ENCODE measurements at regions not wholly inside any gene's neighbourhood (a gene's known extent, or its start where the extent isn't known, plus 50 kb on each side); places are given as distances from the start of the nearest gene placed in this dataset.

DNA sequence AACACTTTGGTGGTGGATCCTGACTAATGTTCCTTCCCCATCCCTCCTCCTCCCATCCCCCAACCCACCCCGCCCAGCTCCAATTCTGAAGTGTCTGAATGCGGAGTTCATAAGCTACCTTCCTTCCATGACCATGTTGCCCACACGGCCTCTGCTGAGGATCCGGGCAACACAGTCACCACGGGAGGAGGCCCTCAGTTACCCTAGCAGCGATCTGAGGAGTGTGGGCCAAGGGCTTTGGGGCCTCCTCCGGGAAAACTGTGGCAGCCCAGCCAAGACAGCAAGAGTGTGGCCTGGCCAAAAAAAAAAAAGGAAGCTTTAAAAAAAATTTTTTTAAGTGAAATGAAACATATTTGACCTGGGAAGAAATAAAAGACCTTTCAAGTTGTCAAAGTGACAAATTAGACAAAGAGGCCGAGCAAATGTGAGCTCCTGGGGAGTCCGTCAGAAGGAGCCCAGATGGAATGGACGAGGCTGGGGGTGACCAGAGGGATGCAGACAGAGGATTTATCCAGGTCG lies 169.0 kb upstream of the PKDCC start:
- Histone ChIP-seq H3K27me3 (ENCODE audit: control insufficient read depth, insufficient read depth, low read length) (no peaks in the 10 kb centered on the region), H3K4me1 (ENCODE audit: control insufficient read depth, insufficient read depth, low read length) (peaks cover 21% of the 10 kb centered on the region), H3K9me3 (ENCODE audit: control insufficient read depth, insufficient read depth, low read length) (no peaks in the 10 kb centered on the region), H3K27ac (ENCODE audit: low read depth, low read length) (peak overlapping the region; percentile 33), H3K4me3 (ENCODE audit: low read depth, low read length) (no peak overlapping the region), H3K36me3 (ENCODE audit: control insufficient read depth, insufficient read depth, low read length) (no peaks in the 10 kb centered on the region)
- WGBS (ENCODE audit: insufficient coverage) = 46% methylated on average over 8 of the region's 11 CpGs
- peak in 1 of 6 donors; percentile 31 for DNase-seq (ENCODE audit: low read depth in 4 of 6, low spot score in 6 of 6)

DNA sequence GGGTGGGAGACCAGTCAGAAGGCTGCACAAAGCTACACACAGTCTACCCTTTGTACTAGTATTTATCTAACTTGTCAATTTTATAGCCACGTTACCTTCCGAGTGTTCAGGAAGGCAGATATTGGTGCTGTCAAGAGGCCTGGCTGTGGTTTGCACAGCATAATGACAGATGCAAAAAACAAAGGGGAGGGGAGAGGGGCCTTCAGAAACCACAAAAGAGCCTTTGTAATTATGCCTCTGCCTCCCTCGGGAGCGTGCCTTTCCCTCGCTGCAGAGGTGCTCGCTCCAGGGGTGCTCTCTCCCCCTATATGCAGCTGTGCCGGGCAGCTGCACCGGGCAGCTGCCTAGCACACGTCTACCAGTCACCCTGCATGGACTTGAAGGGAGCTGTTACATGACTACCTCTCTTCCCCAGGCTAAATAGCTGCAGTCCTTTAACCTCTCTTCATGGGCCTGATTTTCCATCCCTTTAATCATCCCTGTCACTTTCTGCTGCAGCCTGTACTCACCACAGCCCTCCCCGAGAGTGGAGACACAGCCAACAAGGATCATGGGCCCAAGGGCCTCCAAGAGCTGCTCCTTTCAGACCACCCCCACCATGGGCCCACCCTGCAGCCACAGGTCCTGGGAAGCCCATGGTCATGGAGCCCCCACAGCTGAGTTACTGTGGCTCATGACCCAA lies 168.4 kb upstream of the PKDCC start:
- WGBS (ENCODE audit: insufficient coverage) = 4% methylated on average over 7 of the region's 10 CpGs
- H3K36me3 ChIP-seq (ENCODE audit: control insufficient read depth, insufficient read depth, low read length) = no peaks in the 10 kb centered on the region
- no peaks in the 10 kb centered on the region for H3K27me3 ChIP-seq (ENCODE audit: control insufficient read depth, insufficient read depth, low read length)
- H3K4me1 ChIP-seq (ENCODE audit: control insufficient read depth, insufficient read depth, low read length) = peaks cover 21% of the 10 kb centered on the region
- H3K4me3 ChIP-seq (ENCODE audit: low read depth, low read length) = no peak overlapping the region
- DNase-seq (ENCODE audit: low read depth in 4 of 6, low spot score in 6 of 6) = peak in 2 of 6 donors; percentile 46 to 51
- H3K27ac ChIP-seq (ENCODE audit: low read depth, low read length) = peak overlapping the region; percentile 33
- H3K9me3 ChIP-seq (ENCODE audit: control insufficient read depth, insufficient read depth, low read length) = no peaks in the 10 kb centered on the region

DNA sequence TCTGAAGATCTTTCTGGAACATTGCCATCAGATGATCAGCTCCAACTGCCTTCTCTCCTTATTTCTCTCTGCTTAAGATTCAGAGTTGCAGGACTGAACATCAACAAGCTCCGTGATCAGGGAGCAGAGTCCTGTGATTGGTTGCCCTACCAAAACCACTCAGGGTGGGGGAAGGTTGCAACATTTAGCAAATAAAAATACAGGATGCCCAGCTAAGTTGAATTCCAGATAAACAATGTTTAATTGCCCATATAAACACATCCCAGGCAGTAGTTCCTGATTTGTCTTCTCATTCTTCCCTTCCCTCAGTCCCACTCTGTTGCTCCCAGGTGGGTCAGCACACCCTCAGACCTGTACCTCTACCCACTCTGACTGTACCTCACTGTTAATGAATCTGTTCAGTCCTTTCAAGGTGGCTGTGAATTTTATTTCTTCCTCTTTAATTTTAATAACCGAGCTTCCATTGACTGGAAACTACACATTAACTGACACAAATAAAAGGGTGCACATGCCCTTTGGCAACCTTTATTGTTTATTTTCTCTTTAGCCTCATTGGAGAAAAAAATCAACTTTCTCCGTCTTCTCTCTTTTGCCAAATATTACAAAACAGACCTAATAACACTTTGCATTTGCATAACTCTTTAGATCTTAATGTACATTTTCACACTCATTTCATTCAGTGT lies 167.1 kb upstream of the PKDCC start:
- H3K9me3 ChIP-seq (ENCODE audit: control insufficient read depth, insufficient read depth, low read length) = no peaks in the 10 kb centered on the region
- peaks cover 21% of the 10 kb centered on the region for H3K4me1 ChIP-seq (ENCODE audit: control insufficient read depth, insufficient read depth, low read length)
- WGBS (ENCODE audit: insufficient coverage) = 92% methylated on average over 2 of the region's 3 CpGs
- no peak overlapping the region for H3K27ac ChIP-seq (ENCODE audit: low read depth, low read length)
- H3K4me3 ChIP-seq (ENCODE audit: low read depth, low read length) = no peak overlapping the region
- H3K27me3 ChIP-seq (ENCODE audit: control insufficient read depth, insufficient read depth, low read length) = no peaks in the 10 kb centered on the region
- DNase-seq (ENCODE audit: low read depth in 4 of 6, low spot score in 6 of 6) = no peak
- H3K36me3 ChIP-seq (ENCODE audit: control insufficient read depth, insufficient read depth, low read length) = no peaks in the 10 kb centered on the region

DNA sequence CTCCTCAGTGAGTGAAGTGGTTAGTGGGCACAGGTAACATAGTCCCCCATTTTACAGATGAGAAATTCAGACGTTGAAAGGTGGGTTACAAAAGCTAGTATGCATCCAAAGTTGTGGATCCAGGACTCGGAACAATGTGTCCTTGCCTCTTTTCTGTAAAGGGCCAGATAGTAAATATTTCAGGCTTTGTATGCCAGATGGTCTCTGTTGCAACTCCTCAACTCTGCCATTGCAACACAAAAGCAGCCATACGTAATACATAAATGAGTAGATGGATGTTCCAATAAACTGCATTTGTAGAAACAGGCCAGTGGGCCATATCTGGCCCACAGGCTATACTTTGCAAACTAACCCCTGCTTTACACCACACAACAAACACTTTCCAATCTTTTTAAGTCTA lies 166.6 kb upstream of the PKDCC start:
- DNase-seq (ENCODE audit: low read depth in 4 of 6, low spot score in 6 of 6) = no peak
- WGBS (ENCODE audit: insufficient coverage) = 100% methylated on average over 1 of the region's 3 CpGs
- no peak overlapping the region for H3K27ac ChIP-seq (ENCODE audit: low read depth, low read length)

DNA sequence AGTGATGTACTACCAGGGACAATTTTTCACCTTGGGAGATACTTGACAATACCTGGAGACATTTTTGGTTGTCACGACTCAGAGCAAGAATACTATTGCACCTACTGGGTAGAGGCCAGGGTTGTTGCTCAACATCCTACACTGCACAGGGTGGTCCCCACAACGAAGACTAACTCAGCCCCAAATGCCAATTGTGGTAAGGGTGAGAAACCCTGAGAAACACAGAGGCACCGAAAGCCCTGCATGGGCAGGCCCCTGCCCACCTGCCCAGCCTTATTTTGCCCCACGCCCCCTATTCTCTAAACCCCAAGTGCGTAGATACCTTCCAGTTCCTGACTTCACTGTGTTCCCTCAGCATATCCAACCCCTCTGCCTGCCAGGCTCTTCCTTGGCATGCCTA lies 163.1 kb upstream of the PKDCC start:
- no peak overlapping the region for H3K27ac ChIP-seq (ENCODE audit: low read depth, low read length)
- H3K27me3 ChIP-seq (ENCODE audit: control insufficient read depth, insufficient read depth, low read length) = no peaks in the 10 kb centered on the region
- H3K9me3 ChIP-seq (ENCODE audit: control insufficient read depth, insufficient read depth, low read length) = no peaks in the 10 kb centered on the region
- 94% methylated on average over 5 of the region's 5 CpGs for WGBS (ENCODE audit: insufficient coverage)
- no peak overlapping the region for H3K4me3 ChIP-seq (ENCODE audit: low read depth, low read length)
- no peaks in the 10 kb centered on the region for H3K36me3 ChIP-seq (ENCODE audit: control insufficient read depth, insufficient read depth, low read length)
- H3K4me1 ChIP-seq (ENCODE audit: control insufficient read depth, insufficient read depth, low read length) = peaks cover 3% of the 10 kb centered on the region
- DNase-seq (ENCODE audit: low read depth in 4 of 6, low spot score in 6 of 6) = no peak

More for the DNA sequence above, 166.6 kb upstream of the PKDCC start:
- Histone ChIP-seq H3K4me1 (ENCODE audit: control insufficient read depth, insufficient read depth, low read length) (peaks cover 21% of the 10 kb centered on the region), H3K9me3 (ENCODE audit: control insufficient read depth, insufficient read depth, low read length) (no peaks in the 10 kb centered on the region), H3K4me3 (ENCODE audit: low read depth, low read length) (no peak overlapping the region), H3K27me3 (ENCODE audit: control insufficient read depth, insufficient read depth, low read length) (no peaks in the 10 kb centered on the region), H3K36me3 (ENCODE audit: control insufficient read depth, insufficient read depth, low read length) (no peaks in the 10 kb centered on the region)

DNA sequence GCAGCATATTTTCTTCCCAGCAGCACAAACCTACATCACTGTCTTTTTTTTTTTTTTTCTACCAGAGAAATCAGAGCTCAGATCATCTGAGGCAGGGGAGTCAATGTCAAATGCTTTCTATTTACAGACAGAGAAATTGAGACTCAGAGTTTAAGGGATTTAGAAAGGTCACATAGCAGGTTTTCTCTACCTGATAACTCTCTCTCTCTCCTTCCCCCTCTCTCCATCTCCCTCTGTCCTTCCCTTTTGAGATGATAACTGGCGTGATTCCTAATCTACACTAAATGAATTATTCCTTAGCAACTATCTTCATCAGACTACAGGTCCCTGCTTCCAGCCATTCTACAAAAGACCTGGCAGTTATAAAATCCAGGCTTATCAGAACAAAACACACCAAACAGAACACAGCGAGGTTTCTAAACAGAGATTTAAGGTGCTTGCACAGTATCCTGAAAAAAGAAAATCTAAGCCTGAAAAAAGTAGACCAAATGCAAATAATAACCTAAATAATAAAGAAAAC lies 161.6 kb upstream of the PKDCC start:
- no peak overlapping the region for H3K4me3 ChIP-seq (ENCODE audit: low read depth, low read length)
- H3K9me3 ChIP-seq (ENCODE audit: control insufficient read depth, insufficient read depth, low read length) = no peaks in the 10 kb centered on the region
- no peak overlapping the region for H3K27ac ChIP-seq (ENCODE audit: low read depth, low read length)
- no peaks in the 10 kb centered on the region for H3K4me1 ChIP-seq (ENCODE audit: control insufficient read depth, insufficient read depth, low read length)
- H3K36me3 ChIP-seq (ENCODE audit: control insufficient read depth, insufficient read depth, low read length) = no peaks in the 10 kb centered on the region
- WGBS (ENCODE audit: insufficient coverage) = 57% methylated on average over 1 of the region's 2 CpGs
- H3K27me3 ChIP-seq (ENCODE audit: control insufficient read depth, insufficient read depth, low read length) = no peaks in the 10 kb centered on the region
- no peak for DNase-seq (ENCODE audit: low read depth in 4 of 6, low spot score in 6 of 6)

DNA sequence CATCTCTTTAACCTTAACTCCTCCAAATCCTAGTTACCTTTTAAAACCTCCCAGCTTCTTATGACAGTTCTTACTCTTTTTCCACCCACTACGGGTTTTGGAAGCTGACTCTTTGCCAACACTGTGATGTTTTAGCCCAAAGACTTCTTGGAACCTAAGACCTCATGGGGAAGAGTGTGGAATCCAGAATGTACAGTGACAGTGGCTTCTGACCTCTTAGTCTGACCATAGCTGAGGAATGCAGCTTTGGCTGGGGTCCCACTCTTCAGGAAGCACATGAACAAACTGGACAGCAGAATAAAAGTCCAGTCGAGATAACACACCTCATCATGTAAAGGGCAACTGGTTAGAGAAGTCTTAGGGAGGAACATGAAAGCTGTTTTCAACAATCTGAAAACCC lies 161.1 kb upstream of the PKDCC start:
- Histone ChIP-seq H3K27ac (ENCODE audit: low read depth, low read length) (no peak overlapping the region), H3K27me3 (ENCODE audit: control insufficient read depth, insufficient read depth, low read length) (no peaks in the 10 kb centered on the region), H3K9me3 (ENCODE audit: control insufficient read depth, insufficient read depth, low read length) (no peaks in the 10 kb centered on the region), H3K4me1 (ENCODE audit: control insufficient read depth, insufficient read depth, low read length) (no peaks in the 10 kb centered on the region), H3K36me3 (ENCODE audit: control insufficient read depth, insufficient read depth, low read length) (no peaks in the 10 kb centered on the region), H3K4me3 (ENCODE audit: low read depth, low read length) (no peak overlapping the region)
- WGBS (ENCODE audit: insufficient coverage) = no CpG with 5 or more reads among the region's 2 CpGs
- no peak for DNase-seq (ENCODE audit: low read depth in 4 of 6, low spot score in 6 of 6)

DNA sequence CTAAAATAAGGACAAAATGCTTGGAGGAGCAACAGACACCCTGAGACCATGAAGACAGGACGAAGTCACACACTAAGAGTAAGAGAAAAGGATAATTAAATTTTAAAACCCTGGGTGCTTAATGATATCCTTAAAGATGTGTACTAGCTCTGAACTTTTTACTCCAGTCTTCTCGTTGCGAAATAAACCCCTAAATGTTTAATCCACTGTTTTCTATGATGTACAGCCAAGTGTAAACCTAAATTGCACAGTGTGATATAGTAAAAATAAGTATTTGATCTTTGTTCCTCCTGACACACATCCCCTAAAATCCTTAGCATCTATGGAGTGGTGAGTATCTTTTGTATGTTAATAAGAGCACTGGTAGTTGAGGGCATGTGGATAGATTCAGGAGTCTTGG lies 157.5 kb upstream of the PKDCC start:
- no peaks in the 10 kb centered on the region for H3K36me3 ChIP-seq (ENCODE audit: control insufficient read depth, insufficient read depth, low read length)
- no CpG with 5 or more reads among the region's 3 CpGs for WGBS (ENCODE audit: insufficient coverage)
- H3K4me1 ChIP-seq (ENCODE audit: control insufficient read depth, insufficient read depth, low read length) = no peaks in the 10 kb centered on the region
- no peak for DNase-seq (ENCODE audit: low read depth in 4 of 6, low spot score in 6 of 6)
- H3K27ac ChIP-seq (ENCODE audit: low read depth, low read length) = no peak overlapping the region
- no peaks in the 10 kb centered on the region for H3K9me3 ChIP-seq (ENCODE audit: control insufficient read depth, insufficient read depth, low read length)
- H3K4me3 ChIP-seq (ENCODE audit: low read depth, low read length) = no peak overlapping the region
- H3K27me3 ChIP-seq (ENCODE audit: control insufficient read depth, insufficient read depth, low read length) = no peaks in the 10 kb centered on the region

DNA sequence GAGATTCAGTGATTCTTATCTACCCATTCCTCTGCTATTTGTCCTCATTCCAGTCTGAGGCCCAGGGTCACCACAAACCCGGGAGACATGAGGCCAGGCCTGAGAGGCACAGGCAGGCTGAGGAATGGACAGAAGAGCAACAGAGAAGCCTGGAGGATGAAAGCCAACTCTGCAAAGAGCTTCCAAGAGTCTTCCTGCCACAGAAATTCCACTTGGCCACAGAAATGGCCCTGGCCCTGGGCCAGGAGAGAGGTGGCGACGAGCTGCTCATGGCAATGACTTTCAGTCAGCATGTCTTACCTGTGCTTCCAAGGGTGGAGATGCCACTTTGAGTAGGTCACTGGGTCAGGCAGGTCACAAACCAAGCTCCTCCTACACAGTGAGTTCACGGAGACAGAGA lies 155.3 kb upstream of the PKDCC start:
- no peaks in the 10 kb centered on the region for H3K4me1 ChIP-seq (ENCODE audit: control insufficient read depth, insufficient read depth, low read length)
- H3K9me3 ChIP-seq (ENCODE audit: control insufficient read depth, insufficient read depth, low read length) = no peaks in the 10 kb centered on the region
- H3K27ac ChIP-seq (ENCODE audit: low read depth, low read length) = no peak overlapping the region
- DNase-seq (ENCODE audit: low read depth in 4 of 6, low spot score in 6 of 6) = no peak
- H3K4me3 ChIP-seq (ENCODE audit: low read depth, low read length) = no peak overlapping the region
- H3K27me3 ChIP-seq (ENCODE audit: control insufficient read depth, insufficient read depth, low read length) = no peaks in the 10 kb centered on the region
- no peaks in the 10 kb centered on the region for H3K36me3 ChIP-seq (ENCODE audit: control insufficient read depth, insufficient read depth, low read length)
- WGBS (ENCODE audit: insufficient coverage) = 96% methylated on average over 3 of the region's 4 CpGs

All from spinal cord (tissue), 9 donors.